Psoas muscle (tissue), 7 donors: ENCODE measurements at regions not wholly inside any gene's neighbourhood (a gene's known extent, or its start where the extent isn't known, plus 50 kb on each side); places are given as distances from the start of the nearest gene placed in this dataset.

Experiments used
- ATAC-seq, 4 donors: fragments of 200-7000 bp; cut with Tn5 transposase; one replicate each; pipeline ENCODE4 v1.9.1; 2020; ENCODE audit warnings: moderate library complexity in 3 of 4, mild to moderate bottlenecking in 2 of 4
- DNase-seq, 2 donors: peaks; one replicate each; pipeline ENCODE4 v3.0.0-alpha.2; 2020
- H3K27ac ChIP-seq: fragments of 200-600 bp; one replicate; pipeline ENCODE4 v1.8.0; 2022
- H3K27me3 ChIP-seq, 3 donors: fragments of 200-600 bp in 1 of 3; one replicate each; pipeline versions ENCODE4 v1.6.1 to v1.8.0; 2013 to 2022; ENCODE audit warnings: low read length in 2 of 3, mild to moderate bottlenecking in 2 of 3, moderate library complexity in 1 of 3; ENCODE audit not compliant: insufficient read depth in 3 of 3
- H3K36me3 ChIP-seq, 2 donors: fragments of 200-600 bp in 1 of 2; one replicate each; pipeline versions ENCODE4 v1.6.1 to v1.8.0; 2013 to 2022; ENCODE audit warnings: low read depth in 1 of 2, mild to moderate bottlenecking in 1 of 2, moderate library complexity in 1 of 2; ENCODE audit not compliant: insufficient read depth in 1 of 2
- H3K4me1 ChIP-seq: fragments of 200-600 bp; one replicate; pipeline ENCODE4 v1.8.0; 2022
- H3K4me3 ChIP-seq: fragments of 200-600 bp; one replicate; pipeline ENCODE4 v1.8.0; 2022; ENCODE audit warnings: mild to moderate bottlenecking
- H3K9me3 ChIP-seq: fragments of 200-600 bp; one replicate; pipeline ENCODE4 v1.8.0; 2022
- WGBS, 3 donors: extraction: QIAGEN DNeasy Blood & Tissue Kit; methylation state at CpG; one replicate each; pipeline versions ENCODE4 v1.1.6 to v1.1.7; 2013; 5-methylcytosine and 5-hydroxymethylcytosine counted together
- intact Hi-C, 2 donors: fragments of 100-400 bp; cut with DNase I; formaldehyde crosslinking; loops; one replicate each; pipeline versions ENCODE4 v1.11.0 to v1.14.2; 2022
- TF ChIP-seq, protein P1 (sequence below): fragments of 200-600 bp; IDR thresholded peaks from one replicate; pipeline ENCODE4 v1.8.0; 2022; ENCODE audit warnings: antibody characterized with exemption
- donor health status: healthy with polysubstance abuse.
- donor health status: DM: no; HTN: no; CAD: no; lungs with moderate emphysema.
- donor health status: Bipolar disorder and iron deficiency.
- donor health status: healthy.
- donor health status: DM: yes; HTN: yes; CAD: no.
- donor health status: DM: no; HTN: no; CAD: no.
- donor health status: DM: yes; HTN: yes; CAD: no.

DNA sequence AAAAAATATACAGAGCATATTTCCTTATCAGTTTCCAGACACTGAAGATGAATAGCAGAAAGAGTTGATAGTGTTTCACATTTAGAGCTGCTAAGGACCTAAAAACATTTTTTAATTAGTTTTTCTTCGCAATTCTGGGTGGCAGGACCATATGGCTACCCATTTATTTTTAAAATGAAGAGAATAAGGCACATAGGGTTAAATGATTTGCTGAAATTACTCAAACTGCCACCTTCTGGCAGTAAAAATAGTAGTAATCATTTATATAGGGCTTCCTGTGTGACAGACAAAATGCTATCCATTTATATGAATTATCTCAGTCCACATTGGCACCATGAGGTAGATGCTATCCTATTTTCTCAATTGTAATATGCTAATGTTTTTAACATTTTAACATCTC, 108.6 kb upstream of the CCDC196 start:
- Histone ChIP-seq H3K4me1 (no peaks in the 10 kb centered on the region), H3K27ac (no peak overlapping the region), H3K4me3 (no peak overlapping the region), H3K9me3 (no peaks in the 10 kb centered on the region), H3K36me3 (no peaks in the 10 kb centered on the region), H3K27me3 (no peaks in the 10 kb centered on the region)
- no peak for DNase-seq
- TF ChIP-seq, protein P1, sequence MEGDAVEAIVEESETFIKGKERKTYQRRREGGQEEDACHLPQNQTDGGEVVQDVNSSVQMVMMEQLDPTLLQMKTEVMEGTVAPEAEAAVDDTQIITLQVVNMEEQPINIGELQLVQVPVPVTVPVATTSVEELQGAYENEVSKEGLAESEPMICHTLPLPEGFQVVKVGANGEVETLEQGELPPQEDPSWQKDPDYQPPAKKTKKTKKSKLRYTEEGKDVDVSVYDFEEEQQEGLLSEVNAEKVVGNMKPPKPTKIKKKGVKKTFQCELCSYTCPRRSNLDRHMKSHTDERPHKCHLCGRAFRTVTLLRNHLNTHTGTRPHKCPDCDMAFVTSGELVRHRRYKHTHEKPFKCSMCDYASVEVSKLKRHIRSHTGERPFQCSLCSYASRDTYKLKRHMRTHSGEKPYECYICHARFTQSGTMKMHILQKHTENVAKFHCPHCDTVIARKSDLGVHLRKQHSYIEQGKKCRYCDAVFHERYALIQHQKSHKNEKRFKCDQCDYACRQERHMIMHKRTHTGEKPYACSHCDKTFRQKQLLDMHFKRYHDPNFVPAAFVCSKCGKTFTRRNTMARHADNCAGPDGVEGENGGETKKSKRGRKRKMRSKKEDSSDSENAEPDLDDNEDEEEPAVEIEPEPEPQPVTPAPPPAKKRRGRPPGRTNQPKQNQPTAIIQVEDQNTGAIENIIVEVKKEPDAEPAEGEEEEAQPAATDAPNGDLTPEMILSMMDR: no peak
- 89 to 98% (median 95%) methylated on average over 1 of the region's 1 CpG for WGBS, 3 donors
- no peak for ATAC-seq
- intact Hi-C loops: no loop called here

- DNase-seq (peak in 1 of 2 donors; percentile 30), ATAC-seq (no peak)
- WGBS, 3 donors: 73 to 82% (median 74%) methylated on average over 4 of the region's 4 CpGs
- Histone ChIP-seq H3K4me3 (no peak overlapping the region), H3K9me3 (no peaks in the 10 kb centered on the region), H3K27me3 (no peaks in the 10 kb centered on the region), H3K27ac (no peak overlapping the region), H3K4me1 (no peaks in the 10 kb centered on the region), H3K36me3 (no peaks in the 10 kb centered on the region)
- intact Hi-C loops: no loop called here
- TF ChIP-seq, protein P1: no peak
Observed at GRCh38 chr14:66378712-66379505, 107.3 kb upstream of the CCDC196 start.

DNA sequence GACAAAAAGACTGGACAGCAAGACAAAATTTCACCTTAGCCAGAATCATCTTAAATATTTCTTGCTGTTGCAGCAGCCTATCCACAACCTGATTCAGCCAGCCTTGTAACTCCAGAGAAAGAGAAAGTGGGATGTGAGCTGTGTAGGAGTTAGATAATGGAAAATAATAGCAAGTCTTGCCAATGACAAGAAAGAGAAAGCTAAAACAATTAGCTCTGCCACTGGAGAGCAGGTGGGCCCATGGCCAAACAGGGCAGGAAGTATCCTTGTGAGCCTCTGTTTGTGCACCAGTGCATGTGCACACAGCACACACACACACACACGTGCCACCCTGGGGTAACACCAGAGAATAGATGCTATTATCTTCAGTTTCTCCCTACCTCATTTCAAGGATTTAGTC, 106.0 kb upstream of the CCDC196 start:
- TF ChIP-seq, protein P1: no peak
- intact Hi-C loops: no loop called here
- DNase-seq (no peak), ATAC-seq (no peak)
- Histone ChIP-seq H3K4me3 (no peak overlapping the region), H3K36me3 (no peaks in the 10 kb centered on the region), H3K27ac (no peak overlapping the region), H3K27me3 (no peaks in the 10 kb centered on the region), H3K9me3 (no peaks in the 10 kb centered on the region), H3K4me1 (no peaks in the 10 kb centered on the region)
- WGBS, 3 donors: 5 to 24% (median 6%) methylated on average over 1 of the region's 1 CpG

DNA sequence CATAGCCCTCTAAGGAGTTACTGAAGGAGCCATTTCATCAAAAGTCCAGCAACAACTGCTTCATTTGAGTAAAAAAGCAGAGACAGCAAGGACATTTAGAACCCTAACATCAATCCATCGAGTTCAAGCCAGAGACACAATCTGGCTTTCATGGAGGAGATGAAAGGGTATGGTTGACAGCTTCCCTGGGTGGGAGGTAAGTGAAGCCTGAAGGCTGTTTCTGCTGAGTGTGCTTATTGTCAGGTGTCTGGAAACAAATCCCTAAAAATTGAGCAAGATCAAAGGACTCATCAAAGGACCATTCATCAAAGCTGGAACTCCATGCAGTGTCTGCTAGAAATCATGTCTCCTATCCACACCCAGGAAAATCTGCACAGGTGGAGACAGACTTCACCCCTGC, 104.4 kb upstream of the CCDC196 start:
- Histone ChIP-seq H3K4me1 (no peaks in the 10 kb centered on the region), H3K9me3 (no peaks in the 10 kb centered on the region), H3K4me3 (no peak overlapping the region), H3K36me3 (no peaks in the 10 kb centered on the region), H3K27me3 (no peaks in the 10 kb centered on the region), H3K27ac (no peak overlapping the region)
- intact Hi-C loops: no loop called here
- DNase-seq (no peak), ATAC-seq (no peak)
- 14 to 62% (median 44%) methylated on average over 1 of the region's 1 CpG for WGBS, 3 donors
- TF ChIP-seq, protein P1: no peak

- Histone ChIP-seq H3K4me3 (no peak overlapping the region), H3K9me3 (no peaks in the 10 kb centered on the region), H3K27me3 (no peaks in the 10 kb centered on the region), H3K27ac (no peak overlapping the region), H3K4me1 (no peaks in the 10 kb centered on the region), H3K36me3 (no peaks in the 10 kb centered on the region)
- ATAC-seq (no peak), DNase-seq (no peak)
- intact Hi-C loops: no loop called here
- TF ChIP-seq, protein P1: no peak
- WGBS, 3 donors: 14 to 22% (median 19%) methylated on average over 1 of the region's 1 CpG
Observed at GRCh38 chr14:66383257-66383656, 102.9 kb upstream of the CCDC196 start.
